ENCODE measurements at regions not wholly inside any gene's neighbourhood (a gene's known extent, or its start where the extent isn't known, plus 50 kb on each side); places are given as distances from the start of the nearest gene placed in this dataset.
"Not testable (repeated sequence)": the region's sequence is repeated elsewhere in the genome, so short reads cannot be mapped to it uniquely, and the experiment has no call there.

GRCh38 chr15:96138985-96139384 is 191.5 kb upstream of the NR2F2 start:
- no peak for DNase-seq

- no peak for DNase-seq
Observed at GRCh38 chr15:96142498-96142897, 188.0 kb upstream of the NR2F2 start.

GRCh38 chr15:96144734-96145133 is 185.8 kb upstream of the NR2F2 start:
- DNase-seq: no peak

DNA sequence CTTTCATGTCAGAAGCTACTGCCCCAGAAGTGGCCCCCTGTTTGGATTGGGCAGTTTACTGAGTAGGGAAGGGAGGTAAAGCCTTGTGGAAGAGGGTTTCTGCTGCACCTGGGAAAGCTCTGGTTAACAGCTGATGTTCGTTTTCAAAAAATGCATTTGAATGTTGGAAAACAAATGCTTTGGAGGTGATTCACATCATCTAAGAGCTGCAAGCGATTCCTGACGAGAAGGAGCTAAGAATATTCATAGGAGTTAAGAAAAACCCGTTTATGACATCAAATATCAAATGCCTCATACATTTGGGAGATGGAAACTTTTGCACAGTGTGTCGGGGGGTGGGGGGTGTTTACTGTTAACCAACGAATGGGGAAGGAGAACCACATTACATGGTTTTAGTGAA is 183.8 kb upstream of the NR2F2 start:
- no peak for DNase-seq

- DNase-seq: no peak
Observed at GRCh38 chr15:96147267-96147666, 183.2 kb upstream of the NR2F2 start.

DNA sequence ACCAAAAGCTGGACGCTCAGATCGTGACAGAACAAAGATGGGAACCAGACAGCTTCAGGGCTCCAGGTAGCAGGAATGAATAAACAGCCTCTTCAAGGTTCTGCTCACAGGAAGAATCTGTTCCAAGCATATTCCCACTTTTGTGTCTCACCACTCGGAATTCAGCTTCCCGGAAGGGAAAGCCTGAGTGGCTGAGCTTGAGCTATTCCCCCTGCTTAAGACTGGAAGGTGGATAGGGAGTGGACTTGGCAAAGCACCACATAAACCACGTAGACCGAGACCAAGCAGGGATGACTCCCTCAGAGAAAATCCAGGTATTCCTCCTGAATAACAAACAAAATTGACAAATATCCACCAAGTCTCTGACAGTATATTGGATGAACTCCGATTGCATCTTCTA is 180.2 kb upstream of the NR2F2 start:
- DNase-seq: no peak

DNA sequence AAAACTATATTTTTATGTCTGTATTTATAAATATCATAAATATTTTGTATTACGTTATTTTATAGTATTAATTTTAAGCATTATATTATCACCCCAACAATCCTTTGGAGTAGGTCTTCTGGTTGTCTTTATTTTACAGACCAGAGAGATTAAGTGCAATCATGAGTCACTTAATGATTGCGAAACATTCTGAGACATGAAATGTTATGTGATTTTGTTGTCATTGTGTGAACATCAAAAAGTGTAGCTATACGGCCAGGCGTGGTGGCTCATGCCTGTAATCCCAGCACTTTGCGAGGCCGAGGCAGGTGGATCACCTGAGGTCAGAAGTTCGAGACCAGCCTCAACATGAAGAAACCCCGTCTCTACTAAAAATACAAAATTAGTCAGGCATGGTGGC is 178.8 kb upstream of the NR2F2 start:
- not testable (repeated sequence) for DNase-seq

DNA sequence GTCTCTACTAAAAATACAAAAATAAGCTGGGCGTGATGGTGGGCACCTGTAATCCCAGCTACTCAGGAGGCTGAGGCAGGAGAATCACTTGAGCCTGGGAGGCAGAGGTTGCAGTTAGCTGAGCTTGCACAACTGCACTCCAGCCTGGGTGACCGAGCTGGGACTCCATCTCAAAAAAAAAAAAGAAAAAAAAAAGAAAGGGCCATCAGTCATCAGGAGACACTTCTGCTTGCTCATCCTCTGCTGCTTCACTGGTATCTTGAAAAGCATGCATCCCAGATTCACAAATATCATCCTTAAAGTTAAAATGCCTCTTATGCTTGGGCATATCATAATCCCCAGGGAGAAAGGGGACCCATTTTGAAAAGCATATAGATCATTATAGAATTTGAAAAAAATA is 176.6 kb upstream of the NR2F2 start:
- no peak for DNase-seq

DNA sequence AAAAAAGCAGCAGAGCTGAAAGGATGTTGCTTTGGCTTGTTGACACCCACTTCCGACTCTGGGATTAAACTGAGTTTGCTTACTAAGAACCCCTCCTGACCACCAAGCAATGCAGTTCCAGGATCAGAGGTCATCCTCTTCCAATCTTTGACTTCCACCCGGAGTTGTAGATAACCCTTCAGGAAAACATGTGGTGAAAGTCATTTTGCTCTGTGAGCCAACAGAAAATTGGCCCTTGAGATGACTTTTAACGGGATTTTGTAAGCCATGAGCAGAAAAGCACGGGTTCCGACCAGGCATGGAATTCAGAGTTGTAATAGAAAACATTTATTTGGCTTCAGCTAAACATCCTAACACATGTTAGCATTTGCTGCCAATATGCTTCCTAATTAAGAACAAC is 171.6 kb upstream of the NR2F2 start:
- DNase-seq: no peak

DNA sequence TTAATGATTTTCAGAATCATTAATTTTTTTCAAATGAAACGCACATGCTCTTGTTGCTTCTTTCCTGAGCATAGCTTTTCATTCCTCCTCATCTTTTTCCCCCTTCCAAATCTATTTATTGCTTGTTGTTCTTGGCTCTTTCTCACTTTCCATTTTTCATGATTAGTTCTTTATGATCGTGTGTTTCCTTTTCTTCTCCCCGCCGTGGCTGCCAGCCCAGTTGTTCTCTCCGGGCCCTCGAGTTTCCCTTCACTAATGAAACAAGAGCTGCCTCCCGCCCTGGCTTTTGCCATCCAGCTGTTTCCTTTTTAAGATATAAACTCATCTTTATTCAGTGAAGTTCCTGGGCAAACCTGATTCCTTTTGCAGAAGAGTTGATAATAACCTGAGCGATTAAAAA is 170.2 kb upstream of the NR2F2 start:
- no peak for DNase-seq

DNA sequence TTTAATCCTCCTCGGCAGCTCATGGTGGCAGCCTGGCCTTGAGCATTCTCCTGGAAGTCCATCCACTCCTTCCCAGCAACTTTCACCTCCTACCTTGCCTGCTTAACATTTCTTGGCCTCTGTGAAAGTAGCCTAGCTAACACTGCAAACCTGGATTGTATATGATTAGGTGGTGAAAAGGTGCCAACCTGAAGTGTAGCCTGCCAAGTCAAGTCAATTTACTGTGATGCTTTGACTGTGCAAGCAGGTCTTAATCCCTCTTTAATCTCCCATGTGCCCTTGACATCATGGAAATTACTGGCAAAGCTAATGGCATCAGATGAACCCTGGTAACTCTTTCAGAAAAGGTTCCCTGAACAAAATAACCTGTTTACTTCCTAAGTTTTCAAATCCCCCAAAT is 169.7 kb upstream of the NR2F2 start:
- no peak for DNase-seq

DNA sequence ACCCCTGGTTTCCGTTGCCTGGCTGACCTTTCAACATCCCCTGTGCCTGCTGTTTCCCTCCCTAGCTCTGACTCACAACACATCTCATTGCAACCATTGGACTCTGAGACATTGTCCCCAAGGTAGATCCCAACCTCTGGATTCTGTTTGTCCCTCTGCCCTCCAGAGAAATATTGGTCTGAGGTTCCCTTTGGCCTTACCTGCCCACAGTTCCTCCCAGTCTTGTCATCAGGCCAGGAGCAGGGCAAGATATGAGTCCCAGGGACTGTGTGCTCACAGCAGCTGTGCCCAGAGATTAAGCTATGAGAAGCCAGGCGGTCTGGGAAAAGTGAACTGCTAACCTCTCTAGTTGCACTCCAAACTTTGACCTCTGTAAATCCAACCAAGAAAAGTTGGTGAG is 168.2 kb upstream of the NR2F2 start:
- DNase-seq: no peak

- no peak for DNase-seq
Observed at GRCh38 chr15:96165081-96165480, 165.4 kb upstream of the NR2F2 start.

DNA sequence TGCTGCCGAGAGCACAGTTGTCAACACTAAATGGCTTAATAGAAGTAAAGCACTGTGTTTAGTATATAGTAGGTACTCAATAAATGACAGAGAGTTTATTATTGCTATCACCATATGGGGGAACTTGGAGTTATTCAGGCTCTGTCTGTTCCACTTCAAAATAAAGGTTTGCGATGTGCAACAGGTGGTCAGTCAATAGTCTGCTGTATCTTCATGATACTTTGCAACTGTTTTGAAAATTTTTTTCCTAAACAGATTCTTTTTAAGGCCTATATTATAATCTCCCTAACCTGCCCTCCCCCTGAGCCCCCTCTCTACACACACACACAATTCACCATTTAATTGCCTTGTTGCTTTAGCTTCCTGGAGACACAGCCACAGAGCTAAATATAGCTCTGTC is 164.7 kb upstream of the NR2F2 start:
- DNase-seq: no peak

GRCh38 chr15:96166223-96167200 is 164.0 kb upstream of the NR2F2 start:
- DNase-seq: no peak

- not testable (repeated sequence) for DNase-seq
Observed at GRCh38 chr15:96170616-96170978, 159.9 kb upstream of the NR2F2 start.

DNA sequence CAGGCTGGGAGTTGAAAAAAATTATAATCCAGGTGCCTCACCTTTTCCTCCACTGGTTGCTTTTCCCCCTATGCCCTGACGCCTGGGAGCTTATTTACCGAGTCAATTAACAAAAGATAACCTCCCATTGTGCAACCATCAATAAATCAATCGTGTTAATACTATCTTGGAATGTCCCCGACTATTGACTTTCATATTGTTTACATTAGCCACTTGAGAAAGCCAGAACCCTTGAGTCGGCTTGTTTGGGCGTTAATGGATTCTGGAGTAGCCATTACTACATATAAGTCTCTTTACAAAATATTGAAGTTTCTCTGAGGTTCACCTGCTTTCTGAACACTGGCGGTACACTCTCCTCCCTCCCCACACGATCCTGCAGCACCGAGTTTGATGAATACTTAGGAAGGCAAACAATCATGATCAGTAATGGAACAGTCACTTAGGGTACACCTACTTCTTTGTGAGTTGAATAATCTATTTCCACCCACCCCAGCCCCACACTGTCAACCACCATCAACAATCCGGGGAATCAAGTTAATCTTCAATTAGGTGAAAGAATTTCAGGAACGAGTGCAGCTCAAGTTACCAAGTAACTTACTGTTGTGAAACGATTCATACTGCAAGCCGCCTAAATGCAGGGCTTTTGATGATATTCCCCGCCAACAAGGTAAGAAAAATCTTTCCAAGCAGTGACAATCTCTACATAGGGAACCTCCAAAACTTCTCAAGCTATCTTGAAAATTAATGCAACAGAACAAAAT is 159.3 kb upstream of the NR2F2 start:
- no peak for DNase-seq

DNA sequence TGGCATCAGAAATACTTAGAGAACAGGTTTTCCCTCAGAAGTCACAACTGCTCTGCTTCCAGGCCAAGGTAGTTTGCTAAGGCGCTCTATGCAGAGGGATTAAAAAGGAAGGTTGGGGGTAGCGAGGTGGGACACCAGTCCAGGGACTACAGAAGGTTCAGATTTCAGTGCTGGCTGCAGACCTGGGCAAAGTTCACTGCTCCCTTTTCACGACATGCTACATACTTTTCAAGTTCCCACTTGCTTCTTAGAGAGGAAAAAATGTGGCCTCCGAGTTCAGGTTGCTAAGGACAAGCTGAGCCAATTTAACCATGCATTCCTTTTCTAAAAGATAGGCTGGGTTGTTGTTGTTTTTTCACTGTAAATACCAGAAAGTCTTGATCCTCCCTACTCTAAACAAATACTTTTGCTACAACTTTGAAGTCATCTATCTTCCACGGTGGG is 158.6 kb upstream of the NR2F2 start:
- DNase-seq: no peak

DNA sequence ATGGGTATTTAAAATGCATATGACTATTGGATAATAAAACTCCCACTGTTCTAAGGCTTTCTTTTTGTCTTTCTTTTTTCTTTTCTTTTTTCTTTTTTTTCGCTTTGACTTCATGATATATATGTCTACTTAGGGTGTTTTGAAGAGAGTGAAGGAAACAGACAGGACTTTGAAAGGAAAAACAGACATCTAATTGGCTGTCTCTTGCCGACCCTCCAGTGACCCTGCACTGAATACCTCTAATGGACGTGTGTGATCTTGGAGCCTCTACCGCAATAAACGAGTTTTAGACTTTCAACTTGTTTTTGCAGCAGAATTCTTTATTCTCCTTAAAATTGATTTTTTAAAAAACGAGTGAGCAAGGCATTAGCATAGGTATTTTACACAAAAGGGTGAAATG is 158.1 kb upstream of the NR2F2 start:
- DNase-seq: no peak

GRCh38 chr15:96176831-96177230 is 153.7 kb upstream of the NR2F2 start:
- no peak for DNase-seq

DNA sequence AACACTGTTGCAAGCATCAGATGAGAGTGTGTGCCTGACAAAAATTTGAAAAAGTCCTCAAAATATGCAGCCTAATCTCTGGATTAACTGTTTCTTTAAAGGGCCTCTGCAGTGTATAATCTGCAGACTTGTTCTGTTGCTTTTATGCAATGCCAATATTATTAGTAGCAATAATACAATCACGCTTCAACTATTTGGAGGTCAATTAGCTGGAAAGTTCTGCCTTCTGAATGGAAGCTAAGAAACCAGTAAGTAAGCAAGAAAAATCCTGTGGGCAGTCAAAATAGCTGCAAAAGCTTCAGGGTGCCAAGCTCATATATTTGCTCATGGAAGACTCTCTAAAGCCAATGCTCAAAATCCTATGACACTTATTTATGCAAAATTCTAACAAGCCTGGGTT is 153.2 kb upstream of the NR2F2 start:
- DNase-seq: no peak

DNA sequence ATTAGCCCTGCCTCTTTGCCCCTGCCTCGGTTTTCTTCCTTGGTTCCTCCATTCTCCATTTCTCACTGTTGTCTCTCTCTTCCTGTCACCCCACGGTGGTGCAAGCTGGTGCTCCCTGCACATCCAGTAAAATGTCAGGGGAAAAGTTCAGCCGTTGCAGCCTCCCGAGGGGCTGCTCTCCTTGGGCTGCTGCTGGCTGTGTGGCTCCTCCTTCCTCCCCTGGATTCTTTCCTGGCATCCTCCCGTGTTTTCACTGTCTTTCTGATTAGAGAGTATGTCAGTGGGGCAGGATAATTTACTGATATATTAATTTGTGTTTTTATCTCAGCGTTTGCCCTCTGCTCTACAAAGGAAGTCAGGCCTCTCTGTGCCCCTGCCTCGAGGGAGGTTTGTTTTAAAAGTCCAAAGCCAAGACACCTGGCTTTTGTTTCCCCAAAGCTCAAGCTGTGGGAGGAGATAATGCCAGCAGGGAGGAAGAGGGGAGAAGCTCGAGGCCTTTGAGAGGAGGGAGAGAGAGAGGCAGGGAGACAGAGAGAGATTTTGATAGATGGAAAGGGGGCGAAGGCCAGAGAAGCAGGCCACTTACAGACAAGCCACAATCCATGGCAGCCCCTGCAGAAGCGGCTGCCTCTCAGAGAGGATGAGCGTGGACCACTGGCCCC is 150.3 kb upstream of the NR2F2 start:
- DNase-seq: no peak

GRCh38 chr15:96181217-96181616 is 149.3 kb upstream of the NR2F2 start:
- DNase-seq: no peak

DNA sequence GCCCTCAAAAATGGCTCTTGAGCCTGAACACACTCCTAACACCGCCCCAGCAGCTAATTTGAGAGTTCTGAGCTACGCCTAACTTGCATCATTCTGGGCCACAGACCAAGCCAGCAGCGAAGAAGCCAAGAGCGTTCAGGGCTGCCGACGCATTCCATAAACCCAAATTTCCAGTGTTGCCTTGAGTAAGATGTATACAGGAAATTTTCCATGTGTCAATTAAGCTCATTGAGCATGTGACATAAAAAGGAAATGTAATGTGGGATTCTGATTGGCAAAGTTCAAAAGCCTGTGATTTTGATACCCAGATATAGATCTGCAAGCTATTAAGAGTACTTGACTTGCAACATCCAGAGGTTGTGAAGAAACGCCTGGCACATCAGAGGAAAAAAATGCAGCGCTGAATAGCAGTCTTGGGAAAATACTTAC is 148.6 kb upstream of the NR2F2 start:
- DNase-seq: no peak
